GM23248 (cell line): ENCODE measurements at regions not wholly inside any gene's neighbourhood (a gene's known extent, or its start where the extent isn't known, plus 50 kb on each side); places are given as distances from the start of the nearest gene placed in this dataset.

Source experiments
- EZH2 ChIP-seq: fragments of 200-600 bp; sonication (generic); IDR thresholded peaks from 2 replicates; pipeline ENCODE4 v1.6.1; 2018; ENCODE audit warnings: antibody characterized with exemption, mild to moderate bottlenecking; ENCODE audit not compliant: insufficient read depth, poor library complexity, severe bottlenecking
- EZH2phosphoT487 ChIP-seq: fragments of 200-600 bp; sonication (generic); IDR thresholded peaks from 2 replicates; pipeline ENCODE4 v1.6.1; 2018; ENCODE audit warnings: antibody characterized with exemption, moderate library complexity, mild to moderate bottlenecking, low read depth; ENCODE audit not compliant: insufficient read depth

- TF ChIP-seq EZH2 = no peak
- TF ChIP-seq EZH2phosphoT487 = no peak
Measured at GRCh38 chr2:3043726-3044125, 333.9 kb downstream of the EIPR1 start.
